Skeletal muscle cell (primary cell): ENCODE measurements at regions not wholly inside any gene's neighbourhood (a gene's known extent, or its start where the extent isn't known, plus 50 kb on each side); places are given as distances from the start of the nearest gene placed in this dataset.
"Not testable (repeated sequence)": the region's sequence is repeated elsewhere in the genome, so short reads cannot be mapped to it uniquely, and the experiment has no call there.

ENCODE experiments used
- DNase-seq: peaks from one replicate; pipeline ENCODE4 v3.0.0-alpha.2; 2010; ENCODE audit warnings: low read depth
- H3K4me3 ChIP-seq: 2 replicates; pipeline ENCODE4 v1.5.1; 2011; ENCODE audit warnings: low read depth, mild to moderate bottlenecking, control low read depth, low read length, moderate library complexity

- DNase-seq, result no peak
- H3K4me3 ChIP-seq, result no peak overlapping the region
Measured at GRCh38 chr13:62205273-62205672, 789.6 kb upstream of the PCDH20 start.

- no peak for DNase-seq
- no peak overlapping the region for H3K4me3 ChIP-seq
Measured at GRCh38 chr13:62194371-62194770, 778.7 kb upstream of the PCDH20 start.

GRCh38 chr13:62193919-62194318 lies 778.3 kb upstream of the PCDH20 start:
- no peak overlapping the region for H3K4me3 ChIP-seq
- no peak for DNase-seq

- H3K4me3 ChIP-seq, result no peak overlapping the region
- no peak for DNase-seq
Measured at GRCh38 chr13:62185631-62186255, 770.1 kb upstream of the PCDH20 start.

- no peak overlapping the region for H3K4me3 ChIP-seq
- no peak for DNase-seq
Measured at GRCh38 chr13:62176051-62176450, 760.4 kb upstream of the PCDH20 start.

- DNase-seq, result no peak
Measured at GRCh38 chr13:62173958-62174357, 758.3 kb upstream of the PCDH20 start.

GRCh38 chr13:62171697-62172096 lies 756.0 kb upstream of the PCDH20 start:
- no peak for DNase-seq
- H3K4me3 ChIP-seq, result no peak overlapping the region

More at GRCh38 chr13:62173958-62174357, 758.3 kb upstream of the PCDH20 start:
- H3K4me3 ChIP-seq, result no peak overlapping the region

- H3K4me3 ChIP-seq, result no peak overlapping the region
- no peak for DNase-seq
Measured at GRCh38 chr13:62168891-62169290, 753.2 kb upstream of the PCDH20 start.

- no peak overlapping the region for H3K4me3 ChIP-seq
- DNase-seq, result no peak
Measured at GRCh38 chr13:62167650-62168172, 752.1 kb upstream of the PCDH20 start.

GRCh38 chr13:62162860-62163259 lies 747.2 kb upstream of the PCDH20 start:
- H3K4me3 ChIP-seq, result no peak overlapping the region
- DNase-seq, result no peak

- no peak overlapping the region for H3K4me3 ChIP-seq
- no peak for DNase-seq
Measured at GRCh38 chr13:62158520-62158919, 742.9 kb upstream of the PCDH20 start.

GRCh38 chr13:62151724-62152123 lies 736.1 kb upstream of the PCDH20 start:
- H3K4me3 ChIP-seq, DNase-seq: not testable (repeated sequence)

GRCh38 chr13:62142048-62142447 lies 726.4 kb upstream of the PCDH20 start:
- H3K4me3 ChIP-seq, result no peak overlapping the region
- no peak for DNase-seq

- DNase-seq, result no peak
Measured at GRCh38 chr13:62139597-62139996, 723.9 kb upstream of the PCDH20 start.

GRCh38 chr13:62137629-62138405 lies 722.2 kb upstream of the PCDH20 start:
- no peak overlapping the region for H3K4me3 ChIP-seq
- no peak for DNase-seq

More at GRCh38 chr13:62139597-62139996, 723.9 kb upstream of the PCDH20 start:
- H3K4me3 ChIP-seq, result no peak overlapping the region

GRCh38 chr13:62131604-62132003 lies 716.0 kb upstream of the PCDH20 start:
- no peak for DNase-seq
- no peak overlapping the region for H3K4me3 ChIP-seq

- no peak for DNase-seq
Measured at GRCh38 chr13:62130062-62130970, 714.7 kb upstream of the PCDH20 start.

GRCh38 chr13:62129000-62129551 lies 713.4 kb upstream of the PCDH20 start:
- no peak overlapping the region for H3K4me3 ChIP-seq
- no peak for DNase-seq

More at GRCh38 chr13:62130062-62130970, 714.7 kb upstream of the PCDH20 start:
- H3K4me3 ChIP-seq, result no peak overlapping the region

- no peak for DNase-seq
- H3K4me3 ChIP-seq, result no peak overlapping the region
Measured at GRCh38 chr13:62126400-62126799, 710.8 kb upstream of the PCDH20 start.
